IPS DF 6.9 (cell line): ENCODE measurements at regions not wholly inside any gene's neighbourhood (a gene's known extent, or its start where the extent isn't known, plus 50 kb on each side); places are given as distances from the start of the nearest gene placed in this dataset.

Experiments
- DNase-seq: peaks from one replicate; pipeline ENCODE4 v3.0.0-alpha.2; 2013; ENCODE audit warnings: low read depth, low spot score
- H3K27ac ChIP-seq: one replicate; pipeline ENCODE4 v1.5.1; 2013; ENCODE audit warnings: low read length, control low read depth
- H3K27me3 ChIP-seq: 2 replicates; pipeline ENCODE4 v1.6.1; 2013; ENCODE audit warnings: mild to moderate bottlenecking, low read length; ENCODE audit not compliant: control insufficient read depth, insufficient read depth
- H3K36me3 ChIP-seq: 2 replicates; pipeline ENCODE4 v1.6.1; 2013; ENCODE audit warnings: low read length; ENCODE audit not compliant: control insufficient read depth, insufficient read depth
- H3K4me1 ChIP-seq: 2 replicates; pipeline ENCODE4 v1.6.1; 2013; ENCODE audit warnings: low read length; ENCODE audit not compliant: control insufficient read depth, insufficient read depth
- H3K4me3 ChIP-seq: 2 replicates; pipeline ENCODE4 v1.5.1; 2013; ENCODE audit warnings: mild to moderate bottlenecking, low read length
- H3K9me3 ChIP-seq: 2 replicates; pipeline ENCODE4 v1.6.1; 2013; ENCODE audit warnings: low read length, inconsistent platforms; ENCODE audit not compliant: control insufficient read depth, insufficient read depth
- WGBS: extraction: QIAGEN DNeasy Blood & Tissue Kit; methylation state at CpG from one replicate; pipeline ENCODE4 v1.1.7; 2013; ENCODE audit warnings: mixed read lengths, missing lambda C conversion rate; ENCODE audit not compliant: insufficient read length, insufficient coverage; 5-methylcytosine and 5-hydroxymethylcytosine counted together

GRCh38 chr18:42394238-42394637, 439.2 kb downstream of the PIK3C3 start:
- H3K4me3 ChIP-seq: no peak overlapping the region
- no peak for DNase-seq
- no peaks in the 10 kb centered on the region for H3K4me1 ChIP-seq
- no peaks in the 10 kb centered on the region for H3K36me3 ChIP-seq
- H3K27ac ChIP-seq: no peak overlapping the region
- no peaks in the 10 kb centered on the region for H3K9me3 ChIP-seq
- no peaks in the 10 kb centered on the region for H3K27me3 ChIP-seq

- DNase-seq: no peak
- no peaks in the 10 kb centered on the region for H3K4me1 ChIP-seq
- no peaks in the 10 kb centered on the region for H3K9me3 ChIP-seq
- H3K36me3 ChIP-seq: no peaks in the 10 kb centered on the region
- no peak overlapping the region for H3K27ac ChIP-seq
- no CpG with 5 or more reads among the region's 4 CpGs for WGBS
- H3K27me3 ChIP-seq: no peaks in the 10 kb centered on the region
- no peak overlapping the region for H3K4me3 ChIP-seq
These were observed 446.2 kb downstream of the PIK3C3 start for GRCh38 chr18:42401131-42401673.

- no peak overlapping the region for H3K27ac ChIP-seq
- no CpG with 5 or more reads among the region's 2 CpGs for WGBS
- no peaks in the 10 kb centered on the region for H3K36me3 ChIP-seq
- H3K27me3 ChIP-seq: no peaks in the 10 kb centered on the region
- no peaks in the 10 kb centered on the region for H3K9me3 ChIP-seq
- no peaks in the 10 kb centered on the region for H3K4me1 ChIP-seq
- no peak for DNase-seq
- H3K4me3 ChIP-seq: no peak overlapping the region
These were observed 449.1 kb downstream of the PIK3C3 start for GRCh38 chr18:42404151-42404550.

- no CpG with 5 or more reads among the region's 5 CpGs for WGBS
These were observed 454.0 kb downstream of the PIK3C3 start for GRCh38 chr18:42409005-42409404.

GRCh38 chr18:42412281-42412680, 457.2 kb downstream of the PIK3C3 start:
- no peaks in the 10 kb centered on the region for H3K4me1 ChIP-seq
- H3K27me3 ChIP-seq: no peaks in the 10 kb centered on the region
- H3K27ac ChIP-seq: no peak overlapping the region
- DNase-seq: no peak
- no peaks in the 10 kb centered on the region; the same call in 1 of the 2 replicates for H3K9me3 ChIP-seq
- H3K4me3 ChIP-seq: no peak overlapping the region
- no CpG with 5 or more reads among the region's 2 CpGs for WGBS
- H3K36me3 ChIP-seq: no peaks in the 10 kb centered on the region; the same call in 1 of the 2 replicates

More at GRCh38 chr18:42409005-42409404, 454.0 kb downstream of the PIK3C3 start:
- Histone ChIP-seq H3K4me3 (no peak overlapping the region), H3K9me3 (no peaks in the 10 kb centered on the region; the same call in 1 of the 2 replicates), H3K4me1 (no peaks in the 10 kb centered on the region), H3K27me3 (no peaks in the 10 kb centered on the region), H3K36me3 (no peaks in the 10 kb centered on the region; the same call in 1 of the 2 replicates), H3K27ac (no peak overlapping the region)
- no peak for DNase-seq

- Histone ChIP-seq H3K27ac (no peak overlapping the region), H3K4me1 (no peaks in the 10 kb centered on the region), H3K36me3 (no peaks in the 10 kb centered on the region; the same call in 1 of the 2 replicates), H3K9me3 (no peaks in the 10 kb centered on the region; the same call in 1 of the 2 replicates), H3K27me3 (no peaks in the 10 kb centered on the region), H3K4me3 (no peak overlapping the region)
- DNase-seq: no peak
- no CpG with 5 or more reads among the region's 2 CpGs for WGBS
These were observed 457.9 kb downstream of the PIK3C3 start for GRCh38 chr18:42412896-42413295.

- Histone ChIP-seq H3K4me1 (no peaks in the 10 kb centered on the region), H3K4me3 (no peak overlapping the region), H3K9me3 (no peaks in the 10 kb centered on the region; the same call in 1 of the 2 replicates), H3K36me3 (no peaks in the 10 kb centered on the region; the same call in 1 of the 2 replicates), H3K27me3 (no peaks in the 10 kb centered on the region), H3K27ac (no peak overlapping the region)
- WGBS: no CpG with 5 or more reads among the region's 1 CpG
- no peak for DNase-seq
These were observed 458.8 kb downstream of the PIK3C3 start for GRCh38 chr18:42413870-42414269.

GRCh38 chr18:42414756-42415454, 459.9 kb downstream of the PIK3C3 start:
- Histone ChIP-seq H3K27ac (no peak overlapping the region), H3K27me3 (no peaks in the 10 kb centered on the region), H3K4me1 (no peaks in the 10 kb centered on the region), H3K9me3 (no peaks in the 10 kb centered on the region; the same call in 1 of the 2 replicates), H3K4me3 (no peak overlapping the region), H3K36me3 (no peaks in the 10 kb centered on the region)
- DNase-seq: no peak
- WGBS: no CpG with 5 or more reads among the region's 7 CpGs

GRCh38 chr18:42417189-42417588, 462.2 kb downstream of the PIK3C3 start:
- H3K36me3 ChIP-seq: no peaks in the 10 kb centered on the region
- no peaks in the 10 kb centered on the region for H3K9me3 ChIP-seq
- no peak for DNase-seq
- H3K27me3 ChIP-seq: no peaks in the 10 kb centered on the region
- WGBS: no CpG with 5 or more reads among the region's 5 CpGs
- H3K4me3 ChIP-seq: no peak overlapping the region
- H3K27ac ChIP-seq: no peak overlapping the region
- H3K4me1 ChIP-seq: no peaks in the 10 kb centered on the region

- Histone ChIP-seq H3K4me3 (no peak overlapping the region), H3K27me3 (no peaks in the 10 kb centered on the region), H3K4me1 (no peaks in the 10 kb centered on the region), H3K36me3 (no peaks in the 10 kb centered on the region), H3K27ac (no peak overlapping the region), H3K9me3 (no peaks in the 10 kb centered on the region)
- no CpG with 5 or more reads among the region's 1 CpG for WGBS
- no peak for DNase-seq
These were observed 463.1 kb downstream of the PIK3C3 start for GRCh38 chr18:42418121-42418520.

- Histone ChIP-seq H3K4me3 (no peak overlapping the region), H3K4me1 (0 out of 2 replicates have a peak, but pooled peaks cover 1% of the 10 kb centered on the region), H3K27me3 (no peaks in the 10 kb centered on the region), H3K9me3 (no peaks in the 10 kb centered on the region), H3K36me3 (no peaks in the 10 kb centered on the region), H3K27ac (no peak overlapping the region)
- DNase-seq: no peak
These were observed 470.0 kb downstream of the PIK3C3 start for GRCh38 chr18:42425025-42425424.
